Sigmoid colon (tissue), 6 donors: ENCODE measurements at regions not wholly inside any gene's neighbourhood (a gene's known extent, or its start where the extent isn't known, plus 50 kb on each side); places are given as distances from the start of the nearest gene placed in this dataset.

Experiments used
- DNase-seq: peaks from one replicate; pipeline ENCODE4 v3.0.0-alpha.2; 2019
- H3K27ac ChIP-seq, 4 donors: fragments of 200-600 bp; sonication (generic); one replicate each; pipeline ENCODE4 v1.5.1; 2016 to 2019; ENCODE audit warnings: mild to moderate bottlenecking in 1 of 4
- H3K27me3 ChIP-seq, 3 donors: fragments of 200-600 bp; sonication (generic); one replicate each; pipeline ENCODE4 v1.5.1; 2019; ENCODE audit warnings: mild to moderate bottlenecking in 1 of 3
- H3K36me3 ChIP-seq, 4 donors: fragments of 200-600 bp; sonication (generic); one replicate each; pipeline ENCODE4 v1.5.1; 2016 to 2019
- H3K4me1 ChIP-seq, 4 donors: fragments of 200-600 bp; sonication (generic); one replicate each; pipeline ENCODE4 v1.5.1; 2017 to 2019
- H3K4me3 ChIP-seq, 4 donors: fragments of 200-600 bp; sonication (generic); one replicate each; pipeline ENCODE4 v1.5.1; 2017 to 2019; ENCODE audit warnings: mild to moderate bottlenecking in 2 of 4, moderate library complexity in 1 of 4
- H3K9me3 ChIP-seq, 4 donors: fragments of 200-600 bp in 3 of 4; sonication (generic) in 3 of 4; one replicate each; pipeline versions ENCODE4 v1.5.1 to v1.6.1; 2013 to 2019
- CTCF ChIP-seq, 4 experiments: fragments of 450-650 bp in 3 of 4; fragments of 200-600 bp in 1 of 4; IDR thresholded peaks; one replicate each; pipeline ENCODE4 v1.5.1; 2016 to 2019; ENCODE audit warnings: antibody characterized with exemption in 4 of 4, mild to moderate bottlenecking in 3 of 4, moderate library complexity in 2 of 4
- EP300 ChIP-seq, 4 donors: sonication (generic); formaldehyde crosslinking; IDR thresholded peaks; one replicate each; pipeline ENCODE4 v1.6.1; 2017; ENCODE audit warnings: antibody characterized with exemption in 4 of 4
- POLR2A ChIP-seq, 2 donors: fragments of 450-650 bp; IDR thresholded peaks; one replicate each; pipeline ENCODE4 v1.6.1; 2016; ENCODE audit warnings: antibody characterized with exemption in 2 of 2, mild to moderate bottlenecking in 2 of 2, moderate library complexity in 2 of 2
- POLR2AphosphoS5 ChIP-seq, 4 donors: sonication (generic); formaldehyde crosslinking; IDR thresholded peaks; one replicate each; pipeline ENCODE4 v1.6.1; 2017; ENCODE audit warnings: antibody characterized with exemption in 4 of 4
- WGBS, 2 donors: extraction: QIAGEN DNeasy Blood & Tissue Kit; methylation state at CpG; one replicate each; pipeline ENCODE4 v1.1.7; 2013; 5-methylcytosine and 5-hydroxymethylcytosine counted together
- intact Hi-C: fragments of 100-400 bp; cut with DNase I; formaldehyde crosslinking; loops from one replicate; pipeline ENCODE4 v1.15.1; 2023
- donor health status: healthy with polysubstance abuse.
- donor health status: healthy.

GRCh38 chr17:52957411-52957810 is 798.9 kb upstream of the CA10 start:
- WGBS, 2 donors, result 89 to 92% methylated on average over 5 of the region's 5 CpGs
- H3K27me3 ChIP-seq, result no peaks in the 10 kb centered on the region
- H3K9me3 ChIP-seq, result no peaks in the 10 kb centered on the region
- no peaks in the 10 kb centered on the region for H3K4me1 ChIP-seq
- H3K27ac ChIP-seq, result no peak overlapping the region
- TF ChIP-seq EP300 (IDR thresholded peaks at IDR 0.05) (no peak), POLR2AphosphoS5 (IDR thresholded peaks at IDR 0.05) (no peak), CTCF (IDR thresholded peaks at IDR 0.05) (no peak), POLR2A (IDR thresholded peaks at IDR 0.05) (no peak)
- no peaks in the 10 kb centered on the region for H3K36me3 ChIP-seq
- no peak overlapping the region for H3K4me3 ChIP-seq
- intact Hi-C loops, result no loop called here
- no peak for DNase-seq

- WGBS, 2 donors, result 61 to 65% methylated on average over 3 of the region's 3 CpGs
- Histone ChIP-seq H3K4me3 (no peak overlapping the region), H3K9me3 (no peaks in the 10 kb centered on the region), H3K27ac (no peak overlapping the region), H3K4me1 (no peaks in the 10 kb centered on the region), H3K27me3 (no peaks in the 10 kb centered on the region), H3K36me3 (no peaks in the 10 kb centered on the region)
- TF ChIP-seq CTCF (IDR thresholded peaks at IDR 0.05) (no peak), POLR2A (IDR thresholded peaks at IDR 0.05) (no peak), EP300 (IDR thresholded peaks at IDR 0.05) (no peak)
- DNase-seq, result no peak
- intact Hi-C loops, result no loop called here
Observed at GRCh38 chr17:52947418-52947817, 788.9 kb upstream of the CA10 start.

GRCh38 chr17:52938623-52939230 is 780.2 kb upstream of the CA10 start:
- Histone ChIP-seq H3K27ac (no peak overlapping the region), H3K27me3 (no peaks in the 10 kb centered on the region), H3K9me3 (peaks cover 0 to 4% (median 1%) of the 10 kb centered on the region in 4 donors), H3K36me3 (no peaks in the 10 kb centered on the region), H3K4me1 (no peaks in the 10 kb centered on the region), H3K4me3 (no peak overlapping the region)
- DNase-seq, result no peak
- 89% methylated on average over 3 of the region's 3 CpGs for WGBS, 2 donors
- intact Hi-C loops, result no loop called here
- TF ChIP-seq POLR2AphosphoS5 (IDR thresholded peaks at IDR 0.05) (no peak), EP300 (IDR thresholded peaks at IDR 0.05) (no peak)

GRCh38 chr17:52930581-52930980 is 772.1 kb upstream of the CA10 start:
- H3K9me3 ChIP-seq, result no peaks in the 10 kb centered on the region
- intact Hi-C loops, result no loop called here
- H3K4me3 ChIP-seq, result no peak overlapping the region
- no peaks in the 10 kb centered on the region for H3K27me3 ChIP-seq
- TF ChIP-seq EP300 (IDR thresholded peaks at IDR 0.05) (no peak), POLR2A (IDR thresholded peaks at IDR 0.05) (no peak), POLR2AphosphoS5 (IDR thresholded peaks at IDR 0.05) (no peak), CTCF (IDR thresholded peaks at IDR 0.05) (no peak)
- H3K4me1 ChIP-seq, result no peaks in the 10 kb centered on the region
- H3K36me3 ChIP-seq, result no peaks in the 10 kb centered on the region
- H3K27ac ChIP-seq, result no peak overlapping the region
- 87 to 89% methylated on average over 3 of the region's 3 CpGs for WGBS, 2 donors
- no peak for DNase-seq

- intact Hi-C loops, result no loop called here
Observed at GRCh38 chr17:52930145-52930544, 771.6 kb upstream of the CA10 start.

More at GRCh38 chr17:52930145-52930544, 771.6 kb upstream of the CA10 start:
- Histone ChIP-seq H3K27ac (no peak overlapping the region), H3K4me1 (no peaks in the 10 kb centered on the region), H3K27me3 (no peaks in the 10 kb centered on the region), H3K36me3 (no peaks in the 10 kb centered on the region), H3K9me3 (no peaks in the 10 kb centered on the region), H3K4me3 (no peak overlapping the region)
- no peak for DNase-seq
- no peak for TF ChIP-seq EP300 (IDR thresholded peaks at IDR 0.05)
- TF ChIP-seq CTCF (IDR thresholded peaks at IDR 0.05), result no peak
- no peak for TF ChIP-seq POLR2A (IDR thresholded peaks at IDR 0.05)
- TF ChIP-seq POLR2AphosphoS5 (IDR thresholded peaks at IDR 0.05), result no peak
- WGBS, 2 donors, result 42 to 82% methylated on average over 1 of the region's 1 CpG
